PC-9 (cell line): ENCODE measurements at regions not wholly inside any gene's neighbourhood (a gene's known extent, or its start where the extent isn't known, plus 50 kb on each side); places are given as distances from the start of the nearest gene placed in this dataset.

Experiments used
- BruUV-seq: library from RNA; stranded (reverse); fragments of 400-500 nt; replicated peaks from 2 replicates; lab custom pipeline; 2021; lab: Mats Ljungman, UMichigan
- CTCF ChIA-PET: fragments of 300-600 bp; sonication (Branson Sonifier 250); formaldehyde crosslinking; loops from one replicate; lab custom pipeline; 2022; ENCODE audit warnings: antibody characterized with exemption; lab: Charles Lee
- POLR2A ChIA-PET: fragments of 300-600 bp; sonication (Branson Sonifier 250); formaldehyde crosslinking; loops from one replicate; lab custom pipeline; 2022; ENCODE audit warnings: antibody characterized with exemption; ENCODE audit not compliant: unreplicated experiment; lab: Charles Lee
- DNase-seq, 2 experiments: peaks; one replicate each; pipeline versions ENCODE4 v3.0.0 to v3.0.0-alpha.2; 2015 to 2022; ENCODE audit warnings: mixed read lengths in 1 of 2
- H2AFZ ChIP-seq: fragments of 200-600 bp; sonication (generic); 2 replicates; pipeline ENCODE4 v1.8.1; 2017; ENCODE audit warnings: antibody characterized with exemption
- H3F3A ChIP-seq: fragments of 200-600 bp; sonication (generic); 2 replicates; pipeline ENCODE4 v1.8.1; 2017; ENCODE audit warnings: antibody characterized with exemption, mild to moderate bottlenecking, low read depth; ENCODE audit not compliant: insufficient read depth
- H3K27ac ChIP-seq: fragments of 200-600 bp; sonication (generic); 2 replicates; pipeline ENCODE4 v1.6.1; 2016; ENCODE audit warnings: mixed run types
- H3K27me3 ChIP-seq: fragments of 200-600 bp; sonication (generic); 2 replicates; pipeline ENCODE4 v1.6.1; 2016; ENCODE audit warnings: low read depth, mixed run types; ENCODE audit not compliant: insufficient read depth
- H3K36me3 ChIP-seq: fragments of 200-600 bp; sonication (generic); 2 replicates; pipeline ENCODE4 v1.6.1; 2016; ENCODE audit warnings: low read depth, mixed run types
- H3K4me1 ChIP-seq: fragments of 200-600 bp; sonication (generic); replicated peaks from 2 replicates; pipeline ENCODE4 v1.6.1; 2016; ENCODE audit warnings: mixed run types; ENCODE audit not compliant: insufficient read depth
- H3K4me2 ChIP-seq: fragments of 200-600 bp; sonication (generic); 2 replicates; pipeline ENCODE4 v1.6.1; 2017; ENCODE audit warnings: mixed run types
- H3K4me3 ChIP-seq: fragments of 200-600 bp; sonication (generic); 2 replicates; pipeline ENCODE4 v1.6.1; 2016; ENCODE audit warnings: mixed run types
- H3K79me2 ChIP-seq: fragments of 200-600 bp; sonication (generic); 2 replicates; pipeline ENCODE4 v1.6.1; 2017; ENCODE audit warnings: low read depth, mixed run types
- H3K9me2 ChIP-seq: fragments of 200-600 bp; sonication (generic); 2 replicates; pipeline ENCODE4 v1.8.1; 2017; ENCODE audit warnings: mild to moderate bottlenecking; ENCODE audit not compliant: insufficient read depth
- H3K9me3 ChIP-seq: fragments of 200-600 bp; sonication (generic); 2 replicates; pipeline ENCODE4 v1.8.1; 2016; ENCODE audit warnings: low read depth; ENCODE audit not compliant: insufficient read depth
- H4K20me1 ChIP-seq: fragments of 200-600 bp; sonication (generic); 2 replicates; pipeline ENCODE4 v1.8.1; 2017; ENCODE audit not compliant: insufficient read depth
- EZH2 ChIP-seq: fragments of 200-600 bp; sonication (generic); IDR thresholded peaks from 2 replicates; pipeline ENCODE4 v1.8.0; 2017; ENCODE audit warnings: antibody characterized with exemption, low read depth
- intact Hi-C: fragments of 100-400 bp; cut with micrococcal nuclease; formaldehyde crosslinking; loops from one replicate; pipeline ENCODE4 v1.10.0; 2022; ENCODE audit not compliant: unreplicated experiment
- TF ChIP-seq, protein P1 (sequence below): fragments of 200-600 bp; sonication (generic); conservative IDR thresholded peaks from 2 replicates; pipeline ENCODE4 v1.6.1; 2017; ENCODE audit warnings: mixed run types, antibody characterized with exemption, mild to moderate bottlenecking, moderate library complexity

DNA sequence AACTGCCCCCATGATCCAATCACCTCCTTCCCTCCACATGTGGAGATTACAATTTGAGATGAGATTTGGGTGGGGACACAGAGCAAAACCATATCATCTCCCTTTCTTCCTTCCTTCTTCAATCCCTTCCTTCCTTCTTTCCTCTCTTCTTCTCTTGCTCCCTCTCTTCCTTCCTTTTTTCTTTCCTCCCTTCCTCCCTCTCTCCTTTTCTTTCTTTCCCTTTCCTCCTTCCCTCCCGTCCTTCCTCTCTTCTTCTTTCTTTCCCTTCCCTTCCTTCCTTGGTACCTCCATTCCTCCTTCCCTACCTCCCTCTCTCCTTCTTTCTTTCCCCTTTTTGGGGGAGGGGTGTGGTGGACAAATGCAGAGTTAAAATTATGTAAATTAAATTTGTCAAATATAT is 145.1 kb downstream of the TSHZ3 start:
- Histone ChIP-seq H3K9me2 (no peaks in the 10 kb centered on the region), H3K4me1 (no peaks in the 10 kb centered on the region), H3K4me3 (no peak overlapping the region), H4K20me1 (no peaks in the 10 kb centered on the region), H2AFZ (no peak overlapping the region), H3K79me2 (no peaks in the 10 kb centered on the region), H3K27ac (no peak overlapping the region), H3K36me3 (no peaks in the 10 kb centered on the region), H3K9me3 (no peaks in the 10 kb centered on the region), H3K27me3 (no peaks in the 10 kb centered on the region), H3F3A (no peaks in the 10 kb centered on the region), H3K4me2 (no peak overlapping the region)
- BruUV-seq, result no TSS peak
- ChIA-PET CTCF (interaction anchor here (0.7 kb wide), 1 partner anchor 508 kb away, joined by 13 read pairs; no protein-coding TSS in a partner anchor), POLR2A (no interaction called here)
- intact Hi-C loops, result no loop called here
- no peak for TF ChIP-seq EZH2
- no peak for DNase-seq

DNA sequence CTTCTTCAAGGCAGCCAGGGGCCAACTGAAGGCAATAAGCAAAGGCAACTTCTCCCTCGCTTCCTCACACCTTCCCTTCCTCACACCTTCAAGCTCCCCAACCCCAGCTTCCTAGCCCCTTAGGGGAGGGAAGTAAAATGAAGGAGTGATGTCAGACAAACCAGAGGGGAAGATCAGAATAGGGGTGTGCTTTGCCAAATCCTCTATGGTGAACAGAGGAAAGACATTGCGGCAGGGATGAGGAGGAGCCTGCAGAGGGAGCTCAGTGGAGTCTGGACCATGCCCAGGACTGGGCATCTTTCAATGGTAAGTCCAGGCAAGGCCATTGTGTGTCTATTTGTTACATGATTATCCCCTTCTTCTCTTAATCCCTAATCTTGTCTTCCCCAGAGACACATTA is 164.0 kb downstream of the TSHZ3 start:
- no peak overlapping the region for H2AFZ ChIP-seq
- intact Hi-C loops, result no loop called here
- H3K79me2 ChIP-seq, result no peaks in the 10 kb centered on the region
- no peak overlapping the region for H3K27ac ChIP-seq
- H3K9me3 ChIP-seq, result no peaks in the 10 kb centered on the region
- TF ChIP-seq, protein P1, sequence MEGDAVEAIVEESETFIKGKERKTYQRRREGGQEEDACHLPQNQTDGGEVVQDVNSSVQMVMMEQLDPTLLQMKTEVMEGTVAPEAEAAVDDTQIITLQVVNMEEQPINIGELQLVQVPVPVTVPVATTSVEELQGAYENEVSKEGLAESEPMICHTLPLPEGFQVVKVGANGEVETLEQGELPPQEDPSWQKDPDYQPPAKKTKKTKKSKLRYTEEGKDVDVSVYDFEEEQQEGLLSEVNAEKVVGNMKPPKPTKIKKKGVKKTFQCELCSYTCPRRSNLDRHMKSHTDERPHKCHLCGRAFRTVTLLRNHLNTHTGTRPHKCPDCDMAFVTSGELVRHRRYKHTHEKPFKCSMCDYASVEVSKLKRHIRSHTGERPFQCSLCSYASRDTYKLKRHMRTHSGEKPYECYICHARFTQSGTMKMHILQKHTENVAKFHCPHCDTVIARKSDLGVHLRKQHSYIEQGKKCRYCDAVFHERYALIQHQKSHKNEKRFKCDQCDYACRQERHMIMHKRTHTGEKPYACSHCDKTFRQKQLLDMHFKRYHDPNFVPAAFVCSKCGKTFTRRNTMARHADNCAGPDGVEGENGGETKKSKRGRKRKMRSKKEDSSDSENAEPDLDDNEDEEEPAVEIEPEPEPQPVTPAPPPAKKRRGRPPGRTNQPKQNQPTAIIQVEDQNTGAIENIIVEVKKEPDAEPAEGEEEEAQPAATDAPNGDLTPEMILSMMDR, result no peak
- TF ChIP-seq EZH2, result no peak
- ChIA-PET POLR2A (no interaction called here), CTCF (no interaction called here)
- H3K4me2 ChIP-seq, result no peak overlapping the region
- H3K27me3 ChIP-seq, result peaks cover 28% of the 10 kb centered on the region
- H3K4me3 ChIP-seq, result no peak overlapping the region
- DNase-seq, result no peak
- no peaks in the 10 kb centered on the region for H3F3A ChIP-seq
- H3K36me3 ChIP-seq, result no peaks in the 10 kb centered on the region
- H3K9me2 ChIP-seq, result no peaks in the 10 kb centered on the region
- no peaks in the 10 kb centered on the region for H3K4me1 ChIP-seq
- no TSS peak for BruUV-seq
- H4K20me1 ChIP-seq, result no peaks in the 10 kb centered on the region

DNA sequence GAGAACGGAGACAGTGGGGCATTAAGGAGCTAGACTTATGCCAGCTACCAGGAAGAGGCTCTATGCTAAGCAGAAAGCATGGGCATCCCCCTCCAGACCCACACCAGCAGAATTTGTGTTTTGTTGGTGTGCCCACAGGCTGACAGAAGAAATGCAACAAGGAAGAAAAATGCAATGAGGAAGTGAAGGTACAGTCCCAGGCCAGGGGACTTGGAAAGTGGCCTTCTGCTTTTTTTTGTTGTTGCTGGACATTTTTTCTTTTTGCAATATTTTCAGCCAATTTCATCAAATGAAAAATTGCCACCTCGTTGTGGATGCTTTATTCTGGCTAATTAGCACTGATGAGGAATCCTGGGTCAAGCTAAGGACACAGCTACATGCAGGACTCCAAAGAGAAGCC is 167.7 kb downstream of the TSHZ3 start:
- H3F3A ChIP-seq, result no peaks in the 10 kb centered on the region
- no peaks in the 10 kb centered on the region for H4K20me1 ChIP-seq
- H2AFZ ChIP-seq, result no peak overlapping the region
- DNase-seq, result no peak
- no peak for TF ChIP-seq EZH2
- TF ChIP-seq, protein P1, result no peak
- no peaks in the 10 kb centered on the region for H3K36me3 ChIP-seq
- no peak overlapping the region for H3K27ac ChIP-seq
- no TSS peak for BruUV-seq
- CTCF ChIA-PET, result no interaction called here
- H3K4me2 ChIP-seq, result no peak overlapping the region
- intact Hi-C loops, result no loop called here
- H3K9me3 ChIP-seq, result no peaks in the 10 kb centered on the region
- POLR2A ChIA-PET, result no interaction called here
- H3K4me1 ChIP-seq, result no peaks in the 10 kb centered on the region
- no peak overlapping the region for H3K4me3 ChIP-seq
- no peaks in the 10 kb centered on the region for H3K79me2 ChIP-seq
- no peaks in the 10 kb centered on the region for H3K9me2 ChIP-seq
- H3K27me3 ChIP-seq, result peaks cover 28% of the 10 kb centered on the region

DNA sequence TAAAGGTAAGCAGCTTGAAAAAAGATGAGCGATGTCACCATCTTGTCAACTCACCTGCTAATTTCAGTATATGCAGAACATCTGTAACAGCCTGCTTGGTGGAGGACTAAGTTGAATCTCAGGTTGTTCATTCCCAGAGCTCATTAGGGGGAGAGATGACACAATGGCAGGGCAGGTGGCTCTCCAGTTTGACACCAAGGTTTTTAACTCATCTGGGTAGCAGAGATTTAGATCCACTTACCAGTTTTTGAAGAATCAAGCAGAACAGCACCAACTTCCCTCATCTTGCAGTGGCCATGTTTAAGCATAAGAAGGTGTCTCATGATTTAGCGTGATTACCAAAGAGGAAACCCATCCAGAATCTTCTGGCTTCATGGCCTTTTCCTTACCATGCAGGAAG is 168.3 kb downstream of the TSHZ3 start:
- DNase-seq, result no peak
- ChIA-PET CTCF (no interaction called here), POLR2A (no interaction called here)
- no peaks in the 10 kb centered on the region for H3K9me3 ChIP-seq
- H3K27me3 ChIP-seq, result peaks cover 28% of the 10 kb centered on the region
- TF ChIP-seq, protein P1, result no peak
- TF ChIP-seq EZH2, result no peak
- H3K4me2 ChIP-seq, result no peak overlapping the region
- H4K20me1 ChIP-seq, result no peaks in the 10 kb centered on the region
- H3K36me3 ChIP-seq, result no peaks in the 10 kb centered on the region
- H3K4me3 ChIP-seq, result no peak overlapping the region
- H3K79me2 ChIP-seq, result no peaks in the 10 kb centered on the region
- no peaks in the 10 kb centered on the region for H3F3A ChIP-seq
- no peak overlapping the region for H2AFZ ChIP-seq
- BruUV-seq, result no TSS peak
- intact Hi-C loops, result no loop called here
- no peaks in the 10 kb centered on the region for H3K4me1 ChIP-seq
- H3K27ac ChIP-seq, result no peak overlapping the region
- no peaks in the 10 kb centered on the region for H3K9me2 ChIP-seq
